ENCODE measurements at regions not wholly inside any gene's neighbourhood (a gene's known extent, or its start where the extent isn't known, plus 50 kb on each side); places are given as distances from the start of the nearest gene placed in this dataset.

- no peak for TF ChIP-seq CTCF (IDR thresholded peaks at IDR 0.05; ENCODE audit: insufficient read depth, low read length)
- no peak for TF ChIP-seq POLR2AphosphoS5 (IDR thresholded peaks at IDR 0.05; ENCODE audit: low read depth)
These were observed 125.9 kb upstream of the PRSS16 start for GRCh38 chr6:27121640-27122039.

Measured in HL-60 (cell line).